Thyroid gland (tissue), 4 donors: ENCODE measurements at regions not wholly inside any gene's neighbourhood (a gene's known extent, or its start where the extent isn't known, plus 50 kb on each side); places are given as distances from the start of the nearest gene placed in this dataset.

ENCODE experiments used
- POLR2A ChIP-seq, 2 donors: fragments of 450-650 bp; IDR thresholded peaks; one replicate each; pipeline ENCODE4 v1.6.1; 2017; ENCODE audit warnings: antibody characterized with exemption in 2 of 2, mild to moderate bottlenecking in 2 of 2, moderate library complexity in 1 of 2
- TF ChIP-seq, protein P1 (sequence below), 6 experiments: fragments of 200-600 bp in 3 of 6; fragments of 450-650 bp in 3 of 6; sonication (generic) in 3 of 6; IDR thresholded peaks; one replicate each; pipeline ENCODE4 v1.5.1; 2016 to 2019; ENCODE audit warnings: antibody characterized with exemption in 6 of 6, mild to moderate bottlenecking in 2 of 6, inconsistent platforms in 1 of 6, moderate library complexity in 1 of 6

DNA sequence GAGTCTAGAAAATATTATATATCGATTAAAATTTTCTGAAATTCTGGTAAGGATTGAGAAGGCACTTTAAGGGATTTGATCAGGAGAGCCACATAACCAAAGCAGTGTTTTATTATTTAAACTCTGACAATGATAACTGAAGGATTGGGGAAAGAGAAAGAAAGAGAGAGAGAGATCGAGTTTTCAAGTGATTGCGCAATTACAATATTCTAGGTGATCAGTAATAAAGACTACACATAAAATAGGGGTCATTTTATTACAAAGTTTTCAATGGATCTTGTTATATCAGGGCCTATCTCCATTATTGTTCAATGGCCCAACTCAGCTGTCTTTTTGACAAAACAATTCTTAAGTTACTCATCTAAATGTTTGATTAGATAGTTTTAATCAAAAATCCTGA is 541.5 kb upstream of the ZWINT start:
- TF ChIP-seq, protein P1, sequence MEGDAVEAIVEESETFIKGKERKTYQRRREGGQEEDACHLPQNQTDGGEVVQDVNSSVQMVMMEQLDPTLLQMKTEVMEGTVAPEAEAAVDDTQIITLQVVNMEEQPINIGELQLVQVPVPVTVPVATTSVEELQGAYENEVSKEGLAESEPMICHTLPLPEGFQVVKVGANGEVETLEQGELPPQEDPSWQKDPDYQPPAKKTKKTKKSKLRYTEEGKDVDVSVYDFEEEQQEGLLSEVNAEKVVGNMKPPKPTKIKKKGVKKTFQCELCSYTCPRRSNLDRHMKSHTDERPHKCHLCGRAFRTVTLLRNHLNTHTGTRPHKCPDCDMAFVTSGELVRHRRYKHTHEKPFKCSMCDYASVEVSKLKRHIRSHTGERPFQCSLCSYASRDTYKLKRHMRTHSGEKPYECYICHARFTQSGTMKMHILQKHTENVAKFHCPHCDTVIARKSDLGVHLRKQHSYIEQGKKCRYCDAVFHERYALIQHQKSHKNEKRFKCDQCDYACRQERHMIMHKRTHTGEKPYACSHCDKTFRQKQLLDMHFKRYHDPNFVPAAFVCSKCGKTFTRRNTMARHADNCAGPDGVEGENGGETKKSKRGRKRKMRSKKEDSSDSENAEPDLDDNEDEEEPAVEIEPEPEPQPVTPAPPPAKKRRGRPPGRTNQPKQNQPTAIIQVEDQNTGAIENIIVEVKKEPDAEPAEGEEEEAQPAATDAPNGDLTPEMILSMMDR (IDR thresholded peaks at IDR 0.05): no peak
- no peak for TF ChIP-seq POLR2A (IDR thresholded peaks at IDR 0.05)
